CD4-positive, alpha-beta T cell (primary cell): ENCODE measurements at regions not wholly inside any gene's neighbourhood (a gene's known extent, or its start where the extent isn't known, plus 50 kb on each side); places are given as distances from the start of the nearest gene placed in this dataset.

Experiments used
- ATAC-seq: fragments of 200-7000 bp; cut with Tn5 transposase; one replicate; pipeline ENCODE4 v1.10.0; 2022; ENCODE audit warnings: mild to moderate bottlenecking; ENCODE audit not compliant: poor library complexity
- CTCF ChIA-PET: fragments of 350-600 bp; sonication (Branson Sonifier 250); formaldehyde crosslinking; loops from one replicate; lab custom pipeline; 2021; ENCODE audit warnings: antibody characterized with exemption, inconsistent platforms; lab: Charles Lee
- POLR2A ChIA-PET: fragments of 350-600 bp; sonication (Branson Sonifier 250); formaldehyde crosslinking; loops from one replicate; lab custom pipeline; 2021; ENCODE audit warnings: antibody characterized with exemption, inconsistent platforms; lab: Charles Lee
- DNase-seq, 14 experiments: peaks; one replicate each; pipeline ENCODE4 v3.0.0-alpha.2; 2013 to 2020; ENCODE audit warnings: mixed read lengths in 2 of 14
- H3K27ac ChIP-seq, 2 donors: one replicate each; pipeline versions ENCODE4 v1.5.1 to v1.7.0; 2013; ENCODE audit warnings: low read length in 2 of 2, low read depth in 1 of 2, mild to moderate bottlenecking in 1 of 2
- H3K27me3 ChIP-seq, 2 experiments: 1 replicate in 1 of 2; 2 replicates in 1 of 2; pipeline versions ENCODE4 v1.6.1 to v1.7.0; 2013; ENCODE audit warnings: low read length in 2 of 2, control low read depth in 1 of 2, mild to moderate bottlenecking in 1 of 2, moderate library complexity in 1 of 2; ENCODE audit not compliant: insufficient read depth in 2 of 2, control insufficient read depth in 1 of 2
- H3K36me3 ChIP-seq: one replicate; pipeline ENCODE4 v1.6.1; 2013; ENCODE audit warnings: low read length, control low read depth; ENCODE audit not compliant: insufficient read depth
- H3K4me1 ChIP-seq: one replicate; pipeline ENCODE4 v1.6.1; 2013; ENCODE audit warnings: low read length, control low read depth; ENCODE audit not compliant: insufficient read depth
- H3K4me3 ChIP-seq: one replicate; pipeline ENCODE4 v1.5.1; 2013; ENCODE audit warnings: mild to moderate bottlenecking, low read length, moderate library complexity
- H3K9me3 ChIP-seq, 2 experiments: 1 replicate in 1 of 2; 2 replicates in 1 of 2; pipeline versions ENCODE4 v1.6.1 to v1.7.0; 2013; ENCODE audit warnings: low read length in 2 of 2, mild to moderate bottlenecking in 2 of 2, control low read depth in 1 of 2, moderate library complexity in 1 of 2; ENCODE audit not compliant: control insufficient read depth in 1 of 2, insufficient read depth in 1 of 2
- H3K27ac Mint-ChIP-seq: one replicate; pipeline ENCODE4 v1.8.0; 2020; ENCODE audit warnings: mixed read lengths
- H3K27me3 Mint-ChIP-seq: one replicate; pipeline ENCODE4 v1.8.0; 2021; ENCODE audit warnings: mixed read lengths
- H3K36me3 Mint-ChIP-seq: one replicate; pipeline ENCODE4 v1.8.0; 2021; ENCODE audit warnings: low read depth, mixed read lengths
- H3K4me1 Mint-ChIP-seq: one replicate; pipeline ENCODE4 v1.8.0; 2021; ENCODE audit warnings: low read depth, mixed read lengths
- H3K4me3 Mint-ChIP-seq: one replicate; pipeline ENCODE4 v1.8.0; 2020; ENCODE audit warnings: mild to moderate bottlenecking, mixed read lengths
- H3K9me3 Mint-ChIP-seq: one replicate; pipeline ENCODE4 v1.8.0; 2020; ENCODE audit warnings: mixed read lengths
- intact Hi-C, 2 experiments: fragments of 100-400 bp; cut with DNase I in 1 of 2; cut with micrococcal nuclease in 1 of 2; formaldehyde crosslinking; loops; one replicate each; pipeline versions ENCODE4 v1.15.1 to v1.9.0; 2023 to 2025; cut with DNase I, micrococcal nuclease
- TF ChIP-seq, protein P1 (sequence below): fragments of 200-600 bp; IDR thresholded peaks from one replicate; pipeline ENCODE4 v1.8.0; 2022; ENCODE audit warnings: antibody characterized with exemption, mild to moderate bottlenecking

GRCh38 chr3:107142171-107142570 is 235.1 kb upstream of the CCDC54 start:
- Mint-ChIP-seq H3K4me1 (no peaks in the 10 kb centered on the region), H3K27me3 (peaks cover 29% of the 10 kb centered on the region), H3K9me3 (peaks cover 9% of the 10 kb centered on the region), H3K36me3 (no peaks in the 10 kb centered on the region), H3K4me3 (no peak overlapping the region), H3K27ac (no peak overlapping the region)
- no peaks in the 10 kb centered on the region for H3K4me1 ChIP-seq
- DNase-seq = no peak
- no peaks in the 10 kb centered on the region for H3K36me3 ChIP-seq
- H3K27me3 ChIP-seq = peaks cover 0 to 5% of the 10 kb centered on the region in 2 experiments
- ChIA-PET POLR2A (no interaction called here), CTCF (no interaction called here)
- intact Hi-C loops = no loop called here
- no peak overlapping the region for H3K4me3 ChIP-seq
- no peak for ATAC-seq
- no peak overlapping the region for H3K27ac ChIP-seq
- TF ChIP-seq, protein P1, sequence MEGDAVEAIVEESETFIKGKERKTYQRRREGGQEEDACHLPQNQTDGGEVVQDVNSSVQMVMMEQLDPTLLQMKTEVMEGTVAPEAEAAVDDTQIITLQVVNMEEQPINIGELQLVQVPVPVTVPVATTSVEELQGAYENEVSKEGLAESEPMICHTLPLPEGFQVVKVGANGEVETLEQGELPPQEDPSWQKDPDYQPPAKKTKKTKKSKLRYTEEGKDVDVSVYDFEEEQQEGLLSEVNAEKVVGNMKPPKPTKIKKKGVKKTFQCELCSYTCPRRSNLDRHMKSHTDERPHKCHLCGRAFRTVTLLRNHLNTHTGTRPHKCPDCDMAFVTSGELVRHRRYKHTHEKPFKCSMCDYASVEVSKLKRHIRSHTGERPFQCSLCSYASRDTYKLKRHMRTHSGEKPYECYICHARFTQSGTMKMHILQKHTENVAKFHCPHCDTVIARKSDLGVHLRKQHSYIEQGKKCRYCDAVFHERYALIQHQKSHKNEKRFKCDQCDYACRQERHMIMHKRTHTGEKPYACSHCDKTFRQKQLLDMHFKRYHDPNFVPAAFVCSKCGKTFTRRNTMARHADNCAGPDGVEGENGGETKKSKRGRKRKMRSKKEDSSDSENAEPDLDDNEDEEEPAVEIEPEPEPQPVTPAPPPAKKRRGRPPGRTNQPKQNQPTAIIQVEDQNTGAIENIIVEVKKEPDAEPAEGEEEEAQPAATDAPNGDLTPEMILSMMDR = no peak
- H3K9me3 ChIP-seq = no peaks in the 10 kb centered on the region

DNA sequence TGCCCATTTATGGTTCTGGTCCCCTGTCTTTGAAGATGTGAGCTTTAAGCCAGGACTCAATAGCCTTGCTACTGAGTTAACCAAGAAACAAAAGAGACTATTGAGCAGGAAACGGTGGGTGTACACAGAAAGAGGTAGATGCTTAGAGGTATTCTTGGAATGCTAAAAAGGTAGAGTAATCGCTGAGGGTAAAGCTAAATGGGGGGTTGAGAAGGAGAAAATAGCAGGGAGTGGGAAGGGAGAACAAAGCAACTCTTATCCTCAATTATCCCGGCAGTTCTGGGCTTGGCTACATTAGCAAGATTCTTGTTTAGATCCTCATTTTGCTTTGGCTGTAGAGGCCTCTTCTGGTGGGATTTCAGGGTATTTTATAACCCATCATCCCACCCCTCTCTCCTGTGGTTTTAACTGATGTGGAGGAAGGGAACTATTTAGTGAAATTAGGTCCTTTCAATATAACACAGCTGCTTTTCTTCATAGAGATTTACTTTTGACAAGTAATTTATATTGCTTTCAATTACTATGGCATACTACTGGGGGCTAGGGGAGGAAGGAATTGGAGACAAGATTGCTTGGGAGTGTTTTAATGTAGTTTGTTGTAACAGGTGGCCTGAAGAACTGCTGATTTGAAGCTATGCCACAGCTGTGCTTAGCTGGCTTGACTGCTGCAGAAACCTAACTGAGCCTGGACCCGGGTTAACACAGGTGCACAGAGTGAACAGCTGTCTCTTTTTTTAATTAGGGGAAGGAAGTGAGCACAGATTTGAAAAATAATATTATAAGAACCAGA is 234.3 kb upstream of the CCDC54 start:
- Mint-ChIP-seq H3K36me3 (no peaks in the 10 kb centered on the region), H3K4me1 (no peaks in the 10 kb centered on the region), H3K27ac (no peak overlapping the region), H3K27me3 (peaks cover 29% of the 10 kb centered on the region), H3K9me3 (peaks cover 9% of the 10 kb centered on the region), H3K4me3 (no peak overlapping the region)
- ChIA-PET POLR2A (no interaction called here), CTCF (no interaction called here)
- ATAC-seq = no peak
- Histone ChIP-seq H3K36me3 (no peaks in the 10 kb centered on the region), H3K27ac (no peak overlapping the region), H3K9me3 (no peaks in the 10 kb centered on the region), H3K27me3 (peaks cover 0 to 5% of the 10 kb centered on the region in 2 experiments), H3K4me3 (no peak overlapping the region), H3K4me1 (no peaks in the 10 kb centered on the region)
- TF ChIP-seq, protein P1 = no peak
- no peak for DNase-seq
- intact Hi-C loops = no loop called here

DNA sequence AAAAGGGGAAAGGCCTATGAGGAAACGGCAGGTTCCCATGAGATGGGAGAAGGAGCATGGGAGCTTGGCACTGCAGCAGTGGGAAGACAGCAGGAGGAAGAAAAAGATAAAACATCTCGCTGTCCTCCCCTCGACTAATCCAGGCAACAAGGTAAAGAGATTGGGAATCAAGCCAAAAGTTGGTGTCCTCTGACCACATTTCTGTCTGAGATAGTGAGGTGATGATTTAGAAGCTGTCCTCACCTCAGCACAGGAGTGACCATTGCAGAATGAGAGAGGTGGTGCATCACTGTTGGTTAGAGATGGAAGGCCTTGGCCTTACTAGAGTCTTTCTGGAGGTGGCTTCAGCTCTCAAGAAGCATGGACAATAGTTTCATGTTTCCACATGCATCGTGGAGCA is 226.6 kb upstream of the CCDC54 start:
- no peak overlapping the region for H3K27ac ChIP-seq
- no peaks in the 10 kb centered on the region for H3K4me1 ChIP-seq
- POLR2A ChIA-PET = no interaction called here
- ATAC-seq = no peak
- DNase-seq = no peak
- H3K4me1 Mint-ChIP-seq = no peaks in the 10 kb centered on the region
- TF ChIP-seq, protein P1 = no peak
- peaks cover 0 to 2% of the 10 kb centered on the region in 2 experiments for H3K9me3 ChIP-seq
- no peaks in the 10 kb centered on the region for H3K36me3 Mint-ChIP-seq
- no peaks in the 10 kb centered on the region for H3K27me3 ChIP-seq
- H3K36me3 ChIP-seq = no peaks in the 10 kb centered on the region
- CTCF ChIA-PET = no interaction called here
- no peak overlapping the region for H3K27ac Mint-ChIP-seq
- H3K4me3 Mint-ChIP-seq = no peak overlapping the region
- H3K9me3 Mint-ChIP-seq = peaks cover 6% of the 10 kb centered on the region
- no peak overlapping the region for H3K4me3 ChIP-seq
- H3K27me3 Mint-ChIP-seq = peaks cover 15% of the 10 kb centered on the region
- intact Hi-C loops = no loop called here
